ENCODE measurements at regions not wholly inside any gene's neighbourhood (a gene's known extent, or its start where the extent isn't known, plus 50 kb on each side); places are given as distances from the start of the nearest gene placed in this dataset.
A peak's percentile ranks its signal among the peaks of the same experiment; 100 is the strongest.

GRCh38 chr3:30084971-30085403, 521.4 kb upstream of the TGFBR2 start (continued):
- TF ChIP-seq ATF6 (CRISPR knock-in tag; IDR thresholded peaks at IDR 0.05) = no peak
- no peak for TF ChIP-seq CBFB (CRISPR knock-in tag; IDR thresholded peaks at IDR 0.05; ENCODE audit: low read depth)
- TF ChIP-seq ZSCAN18 (CRISPR knock-in tag; IDR thresholded peaks at IDR 0.05) = peak; percentile 52; the same call in 1 of the 2 replicates
- TF ChIP-seq ZNF512 (CRISPR knock-in tag; IDR thresholded peaks at IDR 0.05; ENCODE audit: borderline replicate concordance) = no peak
- TF ChIP-seq ESRRA (CRISPR knock-in tag; IDR thresholded peaks at IDR 0.05; ENCODE audit: borderline replicate concordance) = no peak
- no peak for TF ChIP-seq MLX (CRISPR knock-in tag; IDR thresholded peaks at IDR 0.05)
- TF ChIP-seq ZNF232 (CRISPR knock-in tag; IDR thresholded peaks at IDR 0.05) = no peak
- TF ChIP-seq ZBTB43 (CRISPR knock-in tag; IDR thresholded peaks at IDR 0.05) = no peak
- TF ChIP-seq GRHL2 (CRISPR knock-in tag; IDR thresholded peaks at IDR 0.05; ENCODE audit: insufficient replicate concordance, severe bottlenecking) = no peak
- TF ChIP-seq ZNF532 (CRISPR knock-in tag; IDR thresholded peaks at IDR 0.05; ENCODE audit: borderline replicate concordance) = no peak
- TF ChIP-seq ETV6 (CRISPR knock-in tag; IDR thresholded peaks at IDR 0.05) = 0 out of 2 replicates have a peak, but pooled peaks have one; percentile 31
- TF ChIP-seq EMX1 (CRISPR knock-in tag; IDR thresholded peaks at IDR 0.05) = no peak
- TF ChIP-seq ZNF263 (CRISPR knock-in tag; IDR thresholded peaks at IDR 0.05; ENCODE audit: low read depth) = no peak
- TF ChIP-seq RELA (CRISPR knock-in tag; IDR thresholded peaks at IDR 0.05; ENCODE audit: borderline replicate concordance) = no peak
- no peak for TF ChIP-seq ZNF425 (CRISPR knock-in tag; conservative IDR thresholded peaks at IDR 0.05)
- 0 out of 2 replicates have a peak, but pooled peaks have one; percentile 48 for TF ChIP-seq SP1 (CRISPR knock-in tag; conservative IDR thresholded peaks at IDR 0.05)
